Occipital lobe (tissue), 1 donor: ENCODE measurements at regions not wholly inside any gene's neighbourhood (a gene's known extent, or its start where the extent isn't known, plus 50 kb on each side); places are given as distances from the start of the nearest gene placed in this dataset.

ENCODE experiments used
- DNase-seq: peaks from one replicate; lab custom pipeline; 2025; lab: John Stamatoyannopoulos, UW

DNA sequence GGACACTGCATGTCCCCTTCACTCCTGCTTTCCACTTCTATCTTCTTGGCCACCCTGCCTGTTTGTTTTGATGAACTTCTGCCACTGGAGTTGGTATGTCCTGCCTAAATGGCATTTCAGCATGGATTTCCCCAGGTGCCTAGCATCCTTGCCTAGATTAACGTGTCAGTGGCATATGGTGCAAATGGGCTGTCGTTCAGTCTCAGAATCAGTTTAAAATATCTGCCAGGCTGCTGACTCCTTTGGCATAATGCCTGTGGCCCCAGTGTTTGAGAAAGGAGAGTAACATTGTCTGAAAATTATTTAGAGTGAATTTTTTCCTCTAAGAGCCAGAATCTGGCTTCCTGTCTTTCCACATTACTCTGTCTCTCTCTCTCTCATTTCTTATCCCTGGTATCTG, 64.9 kb upstream of the BARHL2 start:
- no peak for DNase-seq

DNA sequence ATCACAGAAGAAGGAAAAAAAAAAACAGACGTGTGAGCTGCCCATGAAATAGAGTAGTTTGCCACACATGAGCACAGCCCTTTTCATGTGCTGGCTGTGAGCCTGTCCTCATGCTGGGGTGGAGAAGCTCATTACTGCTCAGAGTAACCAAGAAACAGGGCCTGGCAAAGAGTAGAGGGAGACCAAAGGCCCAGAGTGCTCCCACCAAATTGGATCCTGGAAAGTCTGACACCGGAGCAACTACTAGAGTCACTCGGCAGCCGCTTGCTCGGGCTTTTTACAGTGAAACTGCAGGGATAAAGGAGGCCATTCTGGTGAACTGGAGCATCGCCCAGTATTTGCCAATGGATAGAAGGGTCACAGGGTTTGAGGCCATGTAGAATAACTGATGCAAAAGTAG, 64.4 kb upstream of the BARHL2 start:
- DNase-seq: peak; percentile 3

DNA sequence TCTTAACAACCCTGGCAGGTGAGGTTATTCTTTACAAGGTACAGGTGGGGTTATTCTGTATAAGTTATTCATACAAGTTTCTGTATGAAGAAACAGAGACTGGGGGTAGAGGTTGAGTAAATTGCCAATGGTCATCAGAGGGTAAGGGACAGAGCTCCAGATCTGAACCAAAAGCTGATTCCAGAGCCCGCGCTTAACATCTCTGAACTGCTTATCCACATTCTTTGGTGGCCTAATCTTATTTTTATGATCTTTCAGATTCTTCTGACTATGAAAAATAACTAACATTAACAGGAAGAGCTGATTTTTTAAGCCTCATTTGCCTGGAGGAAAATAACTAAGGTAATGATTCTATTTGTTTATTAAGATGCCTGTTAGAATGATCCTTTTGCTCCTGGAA, 63.9 kb upstream of the BARHL2 start:
- DNase-seq: no peak

DNA sequence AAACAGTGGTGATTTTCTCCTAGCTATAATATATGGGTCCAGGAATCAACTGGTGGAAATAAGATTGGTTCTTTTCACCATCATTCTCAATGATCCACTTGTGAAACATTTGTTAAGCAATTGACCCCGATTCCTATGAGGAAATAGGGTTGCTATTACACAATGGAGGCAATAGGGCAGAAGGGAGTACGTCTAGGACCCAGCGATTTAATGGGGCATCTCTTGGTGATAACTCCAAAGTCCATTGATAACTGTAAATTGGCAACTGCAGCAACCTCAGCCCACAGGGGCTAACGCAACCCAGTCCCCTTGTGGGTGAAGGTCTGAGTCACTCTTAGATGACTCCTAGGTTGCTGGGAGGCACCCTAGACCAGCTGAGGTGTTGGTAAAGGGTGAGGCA, 62.5 kb upstream of the BARHL2 start:
- DNase-seq: no peak

DNA sequence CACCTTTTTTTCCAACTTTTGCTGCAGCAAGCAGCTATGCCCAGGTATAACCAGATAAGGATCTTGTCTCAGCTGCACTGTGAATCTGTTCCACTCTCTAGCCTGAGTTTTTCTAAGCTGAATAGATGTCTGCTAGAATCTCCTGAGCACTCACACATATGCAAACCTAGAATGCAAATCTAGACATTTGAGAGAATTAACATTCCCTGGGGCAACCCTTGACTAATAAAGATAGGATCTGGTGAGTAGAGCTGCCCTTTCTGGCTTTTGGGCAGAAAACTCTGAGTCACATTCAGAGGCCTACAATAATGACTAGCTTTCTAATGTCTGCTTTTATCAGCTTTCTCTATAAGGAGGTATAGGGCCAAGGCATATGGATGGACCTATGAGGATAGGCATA, 61.4 kb upstream of the BARHL2 start:
- DNase-seq: no peak

DNA sequence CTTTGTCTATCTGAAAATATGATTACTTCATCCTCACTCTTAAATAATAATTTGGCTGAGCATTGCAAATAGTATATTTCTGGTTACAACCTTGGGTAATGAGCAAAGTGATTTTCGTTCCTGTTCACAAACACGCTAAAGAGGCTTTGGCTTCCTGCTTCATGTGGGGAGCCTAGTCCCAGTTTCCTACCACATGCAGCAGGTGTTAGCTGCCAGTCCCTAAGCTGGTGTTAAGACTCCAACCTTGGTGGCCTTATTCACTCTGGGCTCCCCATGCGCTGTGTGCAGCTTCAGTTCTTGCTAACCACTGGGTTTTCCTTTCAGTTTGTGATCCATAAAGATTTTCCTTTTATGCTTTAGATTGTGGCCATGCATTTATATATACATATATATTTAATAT, 56.7 kb upstream of the BARHL2 start:
- DNase-seq: no peak

DNA sequence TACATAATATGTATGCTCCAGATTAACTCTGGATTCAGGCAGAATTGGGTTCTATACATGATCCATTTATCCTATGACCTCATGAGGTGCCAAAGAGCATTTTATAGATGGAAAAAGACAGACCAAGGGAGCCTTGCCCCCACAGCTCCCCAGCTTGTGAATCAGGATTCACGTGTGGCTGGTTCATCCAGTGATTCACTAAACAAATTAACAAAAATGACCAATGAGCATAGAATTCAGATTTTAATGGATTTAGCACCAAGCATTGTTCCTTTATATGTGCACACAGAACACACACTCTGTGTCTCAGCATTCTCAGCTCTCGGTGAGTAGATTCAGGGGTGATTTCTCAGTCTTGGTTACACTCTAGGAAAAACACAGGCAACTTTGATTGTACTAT, 51.7 kb upstream of the BARHL2 start:
- no peak for DNase-seq

DNA sequence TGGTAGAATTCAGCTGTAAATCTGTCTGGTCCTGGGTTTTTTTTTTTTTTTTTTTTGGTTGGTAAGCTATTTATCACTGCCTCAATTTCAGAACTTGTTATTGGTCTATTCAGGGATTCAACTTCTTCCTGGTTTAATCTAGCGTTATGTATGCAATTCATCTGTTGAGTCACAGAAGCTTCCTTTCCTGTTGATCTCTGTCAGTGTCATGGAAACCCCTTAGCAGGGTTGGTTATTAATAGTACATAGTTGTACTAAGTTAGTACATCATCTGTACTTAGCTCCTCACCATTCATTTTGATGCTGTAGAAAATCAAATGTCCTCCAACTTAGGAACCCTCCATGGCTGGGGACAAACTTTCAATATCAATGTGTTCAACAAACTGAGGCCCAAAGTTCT, 51.0 kb upstream of the BARHL2 start:
- DNase-seq: no peak
